ENCODE measurements at regions not wholly inside any gene's neighbourhood (a gene's known extent, or its start where the extent isn't known, plus 50 kb on each side); places are given as distances from the start of the nearest gene placed in this dataset.
A peak's percentile ranks its signal among the peaks of the same experiment; 100 is the strongest.

GRCh38 chr3:5545719-5546118, 358.2 kb downstream of the EDEM1 start:
- no TSS peak for BruUV-seq (replicated peaks)
- no peak overlapping the region for H2AFZ ChIP-seq (ENCODE audit: low read depth, low read length)
- no peaks in the 10 kb centered on the region for H3K27me3 ChIP-seq (ENCODE audit: control insufficient read depth in 2 of 2, insufficient read depth in 2 of 2, low read length in 2 of 2)
- H3K9me3 ChIP-seq (replicated peaks; ENCODE audit: control insufficient read depth, insufficient read depth, low read depth, low read length) = peaks cover 6% of the 10 kb centered on the region
- WGBS (ENCODE audit: insufficient coverage, low coverage, missing lambda C conversion rate) = 70% methylated on average over 1 of the region's 1 CpG
- ChIA-PET CTCF (ENCODE audit: low intra/inter-chr PET ratio) (no interaction called here), POLR2A (interaction anchor here (1.4 to 1.5 kb wide), 2 partner anchors 8 to 13 kb away, joined by 3 to 4 read pairs; no protein-coding TSS in a partner anchor)
- H3K9ac ChIP-seq (ENCODE audit: insufficient read depth in 1 of 2, low read depth in 2 of 2, low read length in 2 of 2) = no peak overlapping the region
- H3K27ac ChIP-seq (ENCODE audit: extremely low read depth, low read depth, low read length) = no peak overlapping the region
- FAIRE-seq (no peak), DNase-seq (ENCODE audit: extremely low read depth in 1 of 4, low spot score in 3 of 4) (no peak), ATAC-seq (no peak)
- in situ Hi-C loops (cut with MboI) (no loop called here), intact Hi-C loops (cut with micrococcal nuclease) (no loop called here)
- H3K4me1 ChIP-seq (replicated peaks in 1 of 2; ENCODE audit: control insufficient read depth in 2 of 2, insufficient read depth in 2 of 2, low read length in 2 of 2) = no peaks in the 10 kb centered on the region
- no peaks in the 10 kb centered on the region for H3K9me1 ChIP-seq (ENCODE audit: control insufficient read depth, insufficient read depth, low read length)
- no peak overlapping the region for H3K4me2 ChIP-seq (ENCODE audit: insufficient read depth, low read length)
- no peaks in the 10 kb centered on the region for H4K20me1 ChIP-seq (replicated peaks; ENCODE audit: control insufficient read depth, insufficient read depth, low read length)
- no peak overlapping the region for H3K4me3 ChIP-seq
- H3K36me3 ChIP-seq (ENCODE audit: control insufficient read depth, insufficient read depth, low read length) = no peaks in the 10 kb centered on the region
- no peaks in the 10 kb centered on the region for H3K79me2 ChIP-seq (ENCODE audit: control insufficient read depth, insufficient read depth, low read length)
- TF ChIP-seq ZNF766 (CRISPR knock-in tag; conservative IDR thresholded peaks at IDR 0.05) (peak; percentile 94), NFIC (IDR thresholded peaks at IDR 0.05) (peak; percentile 64; the same call in 1 of the 2 replicates), ZFP36 (IDR thresholded peaks at IDR 0.05; ENCODE audit: low read depth, low read length, partially characterized antibody) (no peak), ZC3H11A (IDR thresholded peaks at IDR 0.05; ENCODE audit: low read depth, low read length) (no peak), CHD4 (IDR thresholded peaks at IDR 0.05; ENCODE audit: insufficient read depth, insufficient replicate concordance, low read depth, low read length, poor library complexity, severe bottlenecking) (no peak), FOXJ2 (tag; IDR thresholded peaks at IDR 0.05) (no peak), ZZZ3 (IDR thresholded peaks at IDR 0.05) (no peak), ATF4 (CRISPR knock-in tag; IDR thresholded peaks at IDR 0.05) (no peak), KAT7 (CRISPR knock-in tag; IDR thresholded peaks at IDR 0.05; ENCODE audit: borderline replicate concordance) (no peak), MAZ (CRISPR knock-in tag; conservative IDR thresholded peaks at IDR 0.05 in 1 of 2, IDR thresholded peaks at IDR 0.05 in 1 of 2) (0 out of 4 replicates have a peak, but pooled peaks of 1 of the 2 experiments have one; percentile 30), POLR2AphosphoS2 (IDR thresholded peaks at IDR 0.05; ENCODE audit: low read length) (no peak), MTA1 (IDR thresholded peaks at IDR 0.05; ENCODE audit: borderline replicate concordance) (no peak), NELFE (IDR thresholded peaks at IDR 0.05; ENCODE audit: insufficient read depth, insufficient read length) (no peak), PKNOX1 (IDR thresholded peaks at IDR 0.05) (no peak), U2AF1 (optimal IDR thresholded peaks at IDR 0.05; ENCODE audit: low read depth, low read length) (no peak), BDP1 (IDR thresholded peaks at IDR 0.05; ENCODE audit: insufficient read depth, insufficient read length) (no peak), ZBTB7A (IDR thresholded peaks at IDR 0.05; ENCODE audit: borderline replicate concordance, control insufficient read depth, low read depth, low read length) (no peak), PHF20 (IDR thresholded peaks at IDR 0.05; ENCODE audit: partially characterized antibody) (no peak), CREB3L1 (IDR thresholded peaks at IDR 0.05; ENCODE audit: borderline replicate concordance, low read depth) (no peak)
